Astrocyte of the spinal cord (primary cell): ENCODE measurements at regions not wholly inside any gene's neighbourhood (a gene's known extent, or its start where the extent isn't known, plus 50 kb on each side); places are given as distances from the start of the nearest gene placed in this dataset.
A peak's percentile ranks its signal among the peaks of the same experiment; 100 is the strongest.

Experiments used
- DNase-seq: peaks from one replicate; pipeline ENCODE4 v3.0.0; 2011; ENCODE audit warnings: low read depth, low spot score
- H3K4me3 ChIP-seq: 2 replicates; pipeline ENCODE4 v1.5.1; 2011; ENCODE audit warnings: low read depth, mild to moderate bottlenecking, low read length, moderate library complexity
- CTCF ChIP-seq: IDR thresholded peaks from 2 replicates; pipeline ENCODE4 v1.5.1; 2012; ENCODE audit warnings: low read depth, mild to moderate bottlenecking, low read length, inconsistent platforms
- in situ Hi-C: cut with HindIII; loops from 2 replicates; pipeline ENCODE4 v1.10.0; 2017; ENCODE audit warnings: low sequenced_read_pairs

- DNase-seq: no peak
- TF ChIP-seq CTCF: no peak
- in situ Hi-C loops: no loop called here
- no peak overlapping the region for H3K4me3 ChIP-seq
Measured at GRCh38 chr9:99371376-99371775, 149.3 kb downstream of the SEC61B start.

GRCh38 chr9:99373912-99374311 lies 151.8 kb downstream of the SEC61B start:
- in situ Hi-C loops: no loop called here
- no peak for TF ChIP-seq CTCF
- no peak for DNase-seq
- no peak overlapping the region for H3K4me3 ChIP-seq

GRCh38 chr9:99374793-99375192 lies 152.7 kb downstream of the SEC61B start:
- no peak for DNase-seq
- TF ChIP-seq CTCF: no peak
- no peak overlapping the region for H3K4me3 ChIP-seq
- in situ Hi-C loops: no loop called here

GRCh38 chr9:99375481-99375880 lies 153.4 kb downstream of the SEC61B start:
- no peak for DNase-seq
- in situ Hi-C loops: no loop called here
- TF ChIP-seq CTCF: no peak
- no peak overlapping the region for H3K4me3 ChIP-seq

- in situ Hi-C loops: no loop called here
- DNase-seq: peak; percentile 24
- H3K4me3 ChIP-seq: no peak overlapping the region
- no peak for TF ChIP-seq CTCF
Measured at GRCh38 chr9:99377790-99378775, 156.0 kb downstream of the SEC61B start.

- no peak overlapping the region for H3K4me3 ChIP-seq
- in situ Hi-C loops: no loop called here
- TF ChIP-seq CTCF: no peak
- DNase-seq: no peak
Measured at GRCh38 chr9:99383536-99383935, 161.5 kb downstream of the SEC61B start.
